ENCODE measurements at regions not wholly inside any gene's neighbourhood (a gene's known extent, or its start where the extent isn't known, plus 50 kb on each side); places are given as distances from the start of the nearest gene placed in this dataset.

GRCh38 chr7:12757443-12757842, 70.0 kb downstream of the ARL4A start:
- Histone ChIP-seq H2AFZ (ENCODE audit: low read length) (no peak overlapping the region), H3K9me3 (ENCODE audit: low read depth, low read length) (no peaks in the 10 kb centered on the region), H3K4me2 (ENCODE audit: insufficient read depth, low read length) (peak overlapping the region; percentile 11), H3K4me1 (ENCODE audit: insufficient read depth, low read length) (peaks cover 23% of the 10 kb centered on the region), H3K27ac (ENCODE audit: low read depth, low read length) (peak overlapping the region; percentile 78), H3K4me3 (ENCODE audit: insufficient read depth, low read length) (no peak overlapping the region), H3K27me3 (ENCODE audit: insufficient read depth, low read length) (no peaks in the 10 kb centered on the region), H3K79me2 (ENCODE audit: insufficient read depth, low read length) (no peaks in the 10 kb centered on the region), H3K36me3 (ENCODE audit: insufficient read depth, low read length) (no peaks in the 10 kb centered on the region), H4K20me1 (ENCODE audit: insufficient read depth, low read length) (no peaks in the 10 kb centered on the region)
- TF ChIP-seq CTCF (IDR thresholded peaks at IDR 0.05; ENCODE audit: extremely low read depth, low read depth, low read length) = no peak
- DNase-seq (ENCODE audit: insufficient read length, low spot score, missing footprints) = peak; percentile 85

GRCh38 chr7:12759151-12759550, 71.7 kb downstream of the ARL4A start:
- H3K27ac ChIP-seq (ENCODE audit: low read depth, low read length) = no peak overlapping the region
- H2AFZ ChIP-seq (ENCODE audit: low read length) = no peak overlapping the region
- peaks cover 20% of the 10 kb centered on the region for H3K4me1 ChIP-seq (ENCODE audit: insufficient read depth, low read length)
- H3K36me3 ChIP-seq (ENCODE audit: insufficient read depth, low read length) = no peaks in the 10 kb centered on the region
- no peak overlapping the region for H3K4me3 ChIP-seq (ENCODE audit: insufficient read depth, low read length)
- no peak for TF ChIP-seq CTCF (IDR thresholded peaks at IDR 0.05; ENCODE audit: extremely low read depth, low read depth, low read length)
- no peak overlapping the region for H3K4me2 ChIP-seq (ENCODE audit: insufficient read depth, low read length)
- H3K27me3 ChIP-seq (ENCODE audit: insufficient read depth, low read length) = no peaks in the 10 kb centered on the region
- no peaks in the 10 kb centered on the region for H3K79me2 ChIP-seq (ENCODE audit: insufficient read depth, low read length)
- DNase-seq (ENCODE audit: insufficient read length, low spot score, missing footprints) = no peak
- H4K20me1 ChIP-seq (ENCODE audit: insufficient read depth, low read length) = no peaks in the 10 kb centered on the region
- no peaks in the 10 kb centered on the region for H3K9me3 ChIP-seq (ENCODE audit: low read depth, low read length)

GRCh38 chr7:12761111-12761510, 73.7 kb downstream of the ARL4A start:
- no peaks in the 10 kb centered on the region for H3K36me3 ChIP-seq (ENCODE audit: insufficient read depth, low read length)
- H3K4me2 ChIP-seq (ENCODE audit: insufficient read depth, low read length) = no peak overlapping the region
- H3K79me2 ChIP-seq (ENCODE audit: insufficient read depth, low read length) = no peaks in the 10 kb centered on the region
- no peaks in the 10 kb centered on the region for H3K27me3 ChIP-seq (ENCODE audit: insufficient read depth, low read length)
- no peaks in the 10 kb centered on the region for H4K20me1 ChIP-seq (ENCODE audit: insufficient read depth, low read length)
- no peak overlapping the region for H3K27ac ChIP-seq (ENCODE audit: low read depth, low read length)
- TF ChIP-seq CTCF (IDR thresholded peaks at IDR 0.05; ENCODE audit: extremely low read depth, low read depth, low read length) = no peak
- H3K4me1 ChIP-seq (ENCODE audit: insufficient read depth, low read length) = peaks cover 30% of the 10 kb centered on the region
- H3K9me3 ChIP-seq (ENCODE audit: low read depth, low read length) = no peaks in the 10 kb centered on the region
- no peak overlapping the region for H2AFZ ChIP-seq (ENCODE audit: low read length)
- no peak overlapping the region for H3K4me3 ChIP-seq (ENCODE audit: insufficient read depth, low read length)
- DNase-seq (ENCODE audit: insufficient read length, low spot score, missing footprints) = no peak

- DNase-seq (ENCODE audit: insufficient read length, low spot score, missing footprints) = no peak
- Histone ChIP-seq H3K9me3 (ENCODE audit: low read depth, low read length) (no peaks in the 10 kb centered on the region), H3K27me3 (ENCODE audit: insufficient read depth, low read length) (no peaks in the 10 kb centered on the region), H3K79me2 (ENCODE audit: insufficient read depth, low read length) (no peaks in the 10 kb centered on the region), H3K27ac (ENCODE audit: low read depth, low read length) (no peak overlapping the region), H2AFZ (ENCODE audit: low read length) (no peak overlapping the region), H3K4me2 (ENCODE audit: insufficient read depth, low read length) (no peak overlapping the region), H3K36me3 (ENCODE audit: insufficient read depth, low read length) (no peaks in the 10 kb centered on the region), H3K4me3 (ENCODE audit: insufficient read depth, low read length) (no peak overlapping the region), H3K4me1 (ENCODE audit: insufficient read depth, low read length) (peaks cover 29% of the 10 kb centered on the region), H4K20me1 (ENCODE audit: insufficient read depth, low read length) (no peaks in the 10 kb centered on the region)
- no peak for TF ChIP-seq CTCF (IDR thresholded peaks at IDR 0.05; ENCODE audit: extremely low read depth, low read depth, low read length)
Observed at GRCh38 chr7:12761691-12762090, 74.3 kb downstream of the ARL4A start.
